D341Med (cell line): ENCODE measurements at regions not wholly inside any gene's neighbourhood (a gene's known extent, or its start where the extent isn't known, plus 50 kb on each side); places are given as distances from the start of the nearest gene placed in this dataset.
"Not testable (repeated sequence)": the region's sequence is repeated elsewhere in the genome, so short reads cannot be mapped to it uniquely, and the experiment has no call there.

Experiments
- DNase-seq: peaks from one replicate; pipeline ENCODE4 v3.0.0; 2012; ENCODE audit warnings: low spot score

DNA sequence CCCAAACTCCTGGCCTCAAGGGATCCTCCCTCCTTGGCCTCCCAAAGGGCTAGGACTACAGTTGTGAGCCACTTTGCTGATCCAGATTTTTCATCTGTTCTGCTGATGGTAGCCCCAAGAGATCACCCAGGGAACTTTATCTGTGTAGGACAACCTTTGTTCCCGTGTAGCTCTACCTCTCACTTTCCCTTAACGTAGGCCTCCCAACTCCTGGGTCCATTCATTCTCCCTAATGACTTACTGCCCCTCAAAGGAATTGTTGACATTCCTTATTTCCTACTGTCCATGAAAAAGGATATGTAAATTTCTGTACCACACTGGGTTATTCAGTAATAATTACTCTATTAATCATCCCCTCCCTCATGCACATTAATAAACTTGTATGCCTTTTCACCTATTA lies 51.0 kb upstream of the PHF24 start:
- DNase-seq, result no peak

DNA sequence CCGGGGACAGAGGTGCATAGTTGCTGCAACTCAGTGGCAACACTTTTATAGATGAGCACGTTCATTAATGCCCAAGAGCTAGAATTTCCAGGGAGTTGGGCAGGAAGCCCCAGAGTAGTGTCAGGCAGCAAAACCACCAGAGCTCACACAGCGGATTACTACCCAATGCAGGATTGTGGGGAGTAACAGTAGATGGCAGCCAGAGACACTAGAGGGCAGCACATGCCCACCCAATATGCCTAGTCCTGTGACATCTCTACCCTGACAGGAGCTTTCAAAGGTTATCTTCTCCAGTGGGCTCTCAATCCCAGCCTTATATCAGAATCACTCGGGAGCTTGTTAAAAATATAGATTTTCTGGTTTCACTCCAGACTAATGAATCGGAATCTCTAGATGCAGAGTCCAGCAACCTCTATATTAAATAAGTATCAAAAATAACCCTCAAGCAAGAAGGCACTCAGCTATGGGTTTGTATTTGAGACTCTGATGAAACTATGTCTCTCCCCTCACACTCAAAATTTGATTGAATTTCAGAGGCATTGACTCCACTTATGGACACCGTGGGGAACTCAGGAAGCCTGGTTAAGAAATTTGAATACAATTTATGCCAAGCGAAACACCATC lies 58.4 kb upstream of the PHF24 start:
- DNase-seq, result peak; percentile 80

DNA sequence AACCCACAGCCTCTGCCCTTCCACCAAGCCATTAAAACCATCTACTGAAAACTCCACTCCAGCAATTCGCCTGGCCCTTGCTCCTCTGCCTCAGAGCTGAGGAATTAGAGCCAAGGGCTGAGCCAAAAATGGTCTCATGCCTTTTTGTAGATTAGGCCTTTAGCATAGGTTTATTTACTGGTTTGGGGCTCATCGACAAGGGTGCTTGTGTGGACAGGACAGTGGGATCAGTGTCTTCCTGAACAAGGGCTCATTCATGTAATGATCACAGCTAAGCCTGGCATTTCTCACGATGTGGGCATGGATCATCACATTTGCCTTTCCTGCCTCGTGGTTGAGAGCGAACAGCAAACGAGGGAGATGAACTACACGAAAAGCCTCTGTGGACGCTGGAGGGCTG lies 59.2 kb upstream of the PHF24 start:
- no peak for DNase-seq

DNA sequence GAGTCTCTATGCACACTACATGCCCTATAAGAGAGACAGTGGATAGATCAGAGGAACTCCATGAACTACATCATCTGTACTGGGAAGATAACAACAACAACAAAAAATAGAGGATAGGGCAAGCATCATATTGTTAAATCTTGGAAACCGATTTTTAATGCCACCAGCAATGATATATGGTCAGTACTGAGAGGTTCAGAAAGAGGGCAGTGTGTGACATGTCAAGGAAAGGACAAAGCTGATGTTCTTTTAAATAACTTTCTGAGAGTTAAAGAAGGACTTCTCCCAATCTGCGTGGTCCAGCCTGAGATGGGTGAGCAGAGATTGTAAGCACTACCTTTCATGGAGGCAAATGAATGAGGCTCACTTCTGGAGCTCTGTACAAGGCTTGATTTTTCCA lies 62.0 kb upstream of the PHF24 start:
- no peak for DNase-seq

DNA sequence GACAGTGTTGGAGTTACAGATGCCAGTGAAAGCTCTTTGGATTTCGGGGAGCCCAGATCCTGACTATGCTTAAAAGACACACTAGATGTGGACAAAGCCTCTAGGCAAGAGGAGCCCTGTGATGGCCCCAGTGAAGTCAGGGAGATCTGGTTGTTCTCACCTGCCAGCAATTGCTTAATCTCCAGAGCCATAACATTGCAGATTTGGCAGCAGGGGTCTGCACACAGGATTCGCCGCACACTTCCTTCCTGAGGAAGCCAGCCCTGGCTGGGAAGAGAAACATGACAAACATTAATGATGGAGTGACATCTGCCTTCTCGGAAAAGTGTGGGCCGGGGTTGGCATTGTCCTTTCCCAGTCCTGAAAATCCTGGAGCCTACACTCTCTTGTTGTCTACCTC lies 65.2 kb upstream of the PHF24 start:
- no peak for DNase-seq

DNA sequence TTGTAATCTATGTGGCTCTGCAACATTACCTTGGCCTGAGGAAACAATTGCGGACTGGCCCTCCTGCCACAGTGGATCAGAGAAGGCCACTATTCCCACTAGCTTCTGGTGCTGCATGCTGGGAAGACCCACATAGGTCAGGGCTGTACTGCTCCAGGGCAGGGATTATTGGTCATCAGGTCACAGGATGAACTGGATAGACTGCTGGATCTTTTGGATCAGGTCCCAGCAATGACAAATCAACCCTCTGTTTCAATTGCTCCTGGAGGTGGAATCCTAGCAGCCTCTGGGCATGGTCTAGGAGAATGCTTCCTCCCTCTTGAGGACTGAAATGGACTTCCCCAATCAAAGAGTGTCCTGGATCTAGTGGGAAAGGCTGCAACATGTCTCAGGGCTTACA lies 66.7 kb upstream of the PHF24 start:
- no peak for DNase-seq

DNA sequence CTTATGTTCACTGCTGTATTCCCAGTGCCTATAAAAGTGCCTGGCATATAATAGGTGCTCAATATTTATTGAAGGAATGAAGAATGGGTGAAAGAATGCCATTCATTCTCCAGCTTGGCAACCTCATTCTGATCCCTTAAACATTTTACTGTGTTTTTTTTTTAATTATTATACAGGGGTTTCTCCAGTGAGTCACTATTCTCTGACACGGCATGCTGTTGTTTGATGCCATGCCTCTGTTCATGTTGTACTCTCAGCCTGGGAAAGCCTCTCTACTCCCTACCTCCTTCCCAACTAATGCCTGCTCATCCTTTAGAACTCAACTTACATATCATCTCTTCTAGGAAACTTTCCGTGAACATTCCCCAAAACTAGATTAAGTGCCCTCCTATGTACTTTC lies 70.2 kb upstream of the PHF24 start:
- no peak for DNase-seq

DNA sequence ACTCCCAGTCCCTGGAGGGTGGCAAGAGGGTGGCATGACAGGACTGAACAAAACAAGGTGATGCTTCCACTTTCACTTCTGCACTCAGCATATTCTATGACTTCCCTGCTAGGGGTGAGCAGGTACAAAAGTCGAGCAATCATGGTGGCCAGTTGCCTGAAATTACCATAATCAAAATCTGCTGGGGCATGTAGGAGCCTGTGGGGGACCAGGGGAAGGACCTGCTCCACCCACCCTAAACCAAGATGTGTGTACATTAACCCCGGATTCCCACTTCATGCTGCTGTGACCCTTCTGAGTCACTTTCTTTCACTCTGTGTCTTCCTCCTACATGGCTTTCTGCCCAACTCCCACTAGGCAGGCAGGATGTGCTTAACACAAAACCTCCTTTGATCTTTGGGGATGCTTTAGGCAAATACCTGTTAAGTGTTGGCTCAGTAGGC lies 73.3 kb upstream of the PHF24 start:
- no peak for DNase-seq

DNA sequence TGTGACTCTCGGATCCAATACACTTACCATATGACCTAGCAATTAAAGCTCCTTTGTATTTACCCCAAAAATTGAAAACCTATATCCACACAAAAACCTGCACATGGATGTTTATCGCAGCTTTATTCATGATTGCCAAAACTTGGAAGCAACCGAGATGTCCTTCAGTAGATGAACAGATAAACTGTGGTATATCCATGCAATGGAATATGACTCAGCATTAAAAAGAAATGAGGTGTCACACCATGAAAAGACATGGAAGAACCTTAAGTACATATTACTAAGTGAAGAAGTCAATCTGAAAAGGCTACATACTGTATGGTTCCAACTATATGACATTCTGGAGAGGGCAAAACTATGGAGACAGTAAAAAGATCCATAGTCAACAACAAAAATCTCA lies 82.0 kb upstream of the PHF24 start:
- DNase-seq, result no peak

DNA sequence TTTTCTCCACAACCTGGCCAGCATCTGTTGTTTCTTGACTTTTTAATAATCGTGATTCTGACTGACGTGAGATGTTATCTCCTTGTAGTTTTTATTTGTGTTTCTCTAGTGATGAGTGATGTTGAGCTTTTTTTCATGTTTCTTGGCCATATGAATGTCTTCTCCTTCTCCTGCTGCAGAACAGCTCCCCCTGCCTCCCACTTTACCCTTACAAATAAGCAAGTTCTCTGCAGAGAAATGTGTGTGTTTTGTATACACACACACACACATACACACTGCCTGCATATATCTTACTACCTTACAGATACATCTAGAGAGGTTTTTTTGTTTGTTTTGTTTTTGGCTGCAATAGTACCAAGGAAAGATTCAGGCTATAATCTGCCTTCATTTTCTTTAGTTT lies 88.7 kb upstream of the PHF24 start:
- no peak for DNase-seq

DNA sequence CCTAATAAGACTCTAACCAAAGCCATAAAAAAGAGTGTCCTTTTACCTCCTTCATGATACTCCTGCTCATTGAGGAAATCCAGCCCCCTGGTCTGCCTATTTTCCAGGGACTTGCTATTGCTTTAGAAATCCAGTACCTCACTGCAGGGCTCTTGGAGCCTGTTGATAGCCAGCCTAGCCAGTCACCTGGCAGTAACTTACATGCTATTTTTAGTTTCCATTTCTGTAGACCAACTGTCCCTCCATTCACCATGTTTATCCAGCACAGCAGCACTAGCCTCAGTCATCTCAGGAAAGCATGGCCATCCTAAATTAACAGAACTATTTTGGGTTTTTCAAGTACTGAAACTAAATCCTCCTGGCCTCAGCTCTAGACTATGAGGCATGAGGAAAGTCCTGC lies 91.5 kb upstream of the PHF24 start:
- no peak for DNase-seq

DNA sequence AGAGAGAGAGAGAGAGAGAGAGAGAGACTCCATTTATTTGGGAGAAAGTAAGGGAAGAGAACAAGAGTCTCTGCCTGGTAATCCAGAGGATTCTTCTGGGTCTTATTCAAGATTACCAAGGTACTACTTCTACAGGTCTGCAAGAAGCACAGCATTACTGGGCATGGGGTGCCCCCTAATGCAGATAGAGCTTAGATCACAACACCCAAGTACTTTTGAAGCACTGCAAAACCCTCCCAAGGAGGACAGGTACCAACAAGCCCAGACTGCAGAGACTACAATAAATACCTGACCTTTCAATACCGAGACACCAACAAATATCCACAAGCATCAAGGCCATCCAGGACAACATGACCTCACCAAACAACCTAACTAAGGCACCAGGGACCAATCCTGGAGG lies 94.7 kb upstream of the PHF24 start:
- DNase-seq, result no peak

DNA sequence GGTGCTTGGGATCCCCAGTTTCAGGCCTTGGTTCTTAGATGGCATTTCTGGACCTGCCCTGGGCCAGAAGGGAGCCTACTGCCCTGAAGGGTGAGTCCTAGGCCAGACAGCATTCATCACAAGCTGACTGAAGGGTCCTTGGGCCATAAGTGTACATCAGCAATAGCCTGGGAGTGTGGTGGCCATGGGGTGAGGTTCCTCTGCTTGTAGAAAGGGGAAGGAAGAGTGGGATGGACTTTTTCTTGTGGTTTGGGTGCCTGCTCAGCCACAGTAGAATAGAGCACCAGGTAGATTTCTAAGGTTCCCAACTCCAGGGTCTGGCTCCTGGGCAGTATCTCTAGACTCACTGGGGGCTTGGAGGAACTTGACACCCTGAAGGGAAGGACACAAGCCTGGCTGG lies 95.2 kb upstream of the PHF24 start:
- no peak for DNase-seq

DNA sequence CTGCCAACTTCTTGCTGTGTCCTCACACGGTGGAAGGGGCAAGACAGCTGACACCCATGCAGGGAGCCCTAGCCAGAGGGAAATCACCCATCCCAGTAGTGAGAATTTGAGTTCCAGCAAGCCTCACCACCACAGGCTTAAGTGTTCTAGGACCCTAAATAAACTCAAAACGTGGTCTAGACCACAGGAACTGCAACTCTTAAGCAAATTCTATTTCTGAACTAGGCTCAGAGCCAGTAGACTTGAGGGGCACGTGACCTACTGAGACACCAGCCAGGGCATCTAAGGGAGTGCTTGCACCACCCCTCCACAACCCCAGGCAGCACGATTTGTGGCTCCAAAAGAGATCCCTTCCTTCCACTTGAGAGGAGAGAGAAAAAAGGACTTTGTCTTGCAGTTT lies 96.0 kb upstream of the PHF24 start:
- no peak for DNase-seq

DNA sequence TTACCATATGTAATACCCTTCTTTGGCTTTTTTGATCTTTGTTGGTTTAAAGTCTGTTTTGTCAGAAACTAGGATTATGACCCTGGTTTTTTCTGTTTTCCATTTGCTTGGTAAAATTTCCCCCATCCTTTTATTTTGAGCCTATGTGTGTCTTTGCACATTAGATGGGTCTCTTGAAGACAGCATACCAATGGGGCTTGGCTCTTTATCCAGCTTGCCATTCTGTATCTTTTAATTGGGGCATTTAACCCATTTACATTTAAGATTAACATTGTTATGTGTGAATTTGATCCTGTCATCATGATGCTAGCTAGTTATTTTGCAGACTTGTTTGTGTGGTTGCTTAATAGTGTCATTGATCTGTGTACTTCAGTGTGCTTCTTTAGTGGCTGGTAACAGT lies 103.1 kb upstream of the PHF24 start:
- not testable (repeated sequence) for DNase-seq

DNA sequence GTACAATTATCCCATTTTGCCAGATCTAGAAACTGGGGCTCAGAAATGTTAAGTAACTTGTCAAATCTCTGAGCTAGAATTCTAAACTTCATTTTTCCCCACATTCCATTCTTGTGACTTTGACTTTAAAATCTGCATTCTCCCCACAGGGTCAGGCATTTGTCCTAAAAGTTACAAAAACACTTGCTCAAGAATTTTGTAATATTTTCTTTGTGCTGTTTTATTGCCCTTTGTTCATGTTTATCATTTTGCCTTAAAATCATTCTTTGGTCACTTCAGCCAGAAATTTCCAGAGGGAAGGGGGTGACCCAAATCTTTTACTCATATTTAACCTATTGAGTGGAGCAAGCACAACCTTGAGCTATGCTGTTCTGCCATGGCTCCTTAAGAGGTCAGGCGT lies 120.1 kb upstream of the CCL21 start:
- DNase-seq, result no peak

DNA sequence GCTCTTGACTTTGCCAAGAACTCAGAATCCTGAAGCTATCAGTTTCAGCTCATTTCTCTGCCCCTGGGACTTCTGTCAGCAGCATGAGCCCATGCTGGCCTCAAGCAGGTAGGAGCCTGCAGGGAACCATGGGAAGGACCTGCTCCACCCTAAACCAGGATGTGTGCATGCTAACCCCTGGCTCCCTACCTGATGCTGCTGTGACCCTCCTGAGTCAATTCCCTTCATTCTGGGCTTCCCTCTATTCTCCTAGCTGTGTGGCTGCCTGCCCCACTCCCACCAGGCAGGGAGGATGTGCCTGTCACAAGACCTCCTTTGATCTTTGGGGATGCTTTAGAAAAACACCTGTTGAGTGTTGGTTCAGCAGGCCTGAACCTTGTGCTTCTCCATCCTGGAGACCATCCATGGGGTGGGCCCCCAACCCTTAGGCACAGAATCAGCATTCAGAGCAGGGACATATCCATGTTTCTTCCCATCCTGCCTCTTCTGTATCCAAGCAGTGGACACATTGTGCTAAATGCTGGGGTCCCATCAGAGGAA lies 117.1 kb upstream of the CCL21 start:
- no peak for DNase-seq

DNA sequence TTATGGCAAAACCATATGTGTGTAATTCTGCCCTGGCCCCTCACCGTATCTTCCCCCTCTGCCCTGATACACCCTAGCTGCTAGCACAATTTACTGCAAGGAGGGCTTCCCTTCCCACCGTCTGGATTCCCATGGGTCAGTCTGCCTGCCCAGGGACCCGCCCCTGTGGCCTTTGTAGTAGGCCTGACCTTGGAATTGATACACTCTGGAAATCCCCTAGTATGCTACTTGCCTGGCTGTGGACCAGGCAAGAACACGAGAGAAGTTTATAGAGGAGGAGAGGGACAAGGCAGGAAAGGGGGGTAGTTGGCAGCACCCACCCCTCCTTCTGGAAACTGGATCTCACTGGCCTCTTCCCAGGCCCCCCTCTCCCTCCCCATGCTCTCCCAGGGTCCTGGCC lies 115.8 kb upstream of the CCL21 start:
- DNase-seq, result no peak

DNA sequence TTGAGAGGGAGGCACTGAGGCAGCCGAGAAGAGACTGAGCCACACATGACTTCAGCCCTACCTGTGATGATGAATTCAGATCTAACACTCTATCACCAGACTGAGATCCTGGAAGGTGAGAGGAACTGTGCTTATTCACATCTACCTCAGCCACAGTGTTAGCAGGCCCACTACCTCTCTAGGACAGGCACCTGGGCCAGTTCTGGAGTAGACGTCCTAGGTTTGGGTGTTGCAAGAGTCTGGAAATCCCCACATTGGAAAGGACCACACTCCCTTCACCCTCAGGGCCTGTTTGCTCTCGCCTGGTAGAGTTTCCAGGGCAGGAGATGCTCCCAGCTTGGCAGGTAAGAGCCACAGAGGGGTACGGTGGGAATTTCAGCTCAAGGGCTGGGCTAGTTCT lies 113.8 kb upstream of the CCL21 start:
- no peak for DNase-seq

DNA sequence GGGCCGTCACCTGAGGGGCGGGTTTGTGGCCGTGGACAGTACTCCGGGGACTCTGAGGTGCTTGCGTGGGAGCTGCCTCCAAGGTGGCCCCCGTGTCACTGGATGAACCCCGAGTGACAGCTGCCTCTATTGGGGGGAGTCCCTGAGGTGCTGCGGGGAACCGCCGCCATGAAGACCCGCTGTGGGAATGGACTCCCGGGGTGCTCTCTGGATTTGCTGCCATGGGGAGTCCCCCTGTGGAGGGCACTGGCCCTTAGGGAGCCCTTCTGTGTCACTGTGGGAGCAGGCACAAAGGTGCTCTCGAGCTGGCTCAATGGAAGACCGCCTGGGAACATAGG lies 100.2 kb upstream of the CCL21 start:
- no peak for DNase-seq

DNA sequence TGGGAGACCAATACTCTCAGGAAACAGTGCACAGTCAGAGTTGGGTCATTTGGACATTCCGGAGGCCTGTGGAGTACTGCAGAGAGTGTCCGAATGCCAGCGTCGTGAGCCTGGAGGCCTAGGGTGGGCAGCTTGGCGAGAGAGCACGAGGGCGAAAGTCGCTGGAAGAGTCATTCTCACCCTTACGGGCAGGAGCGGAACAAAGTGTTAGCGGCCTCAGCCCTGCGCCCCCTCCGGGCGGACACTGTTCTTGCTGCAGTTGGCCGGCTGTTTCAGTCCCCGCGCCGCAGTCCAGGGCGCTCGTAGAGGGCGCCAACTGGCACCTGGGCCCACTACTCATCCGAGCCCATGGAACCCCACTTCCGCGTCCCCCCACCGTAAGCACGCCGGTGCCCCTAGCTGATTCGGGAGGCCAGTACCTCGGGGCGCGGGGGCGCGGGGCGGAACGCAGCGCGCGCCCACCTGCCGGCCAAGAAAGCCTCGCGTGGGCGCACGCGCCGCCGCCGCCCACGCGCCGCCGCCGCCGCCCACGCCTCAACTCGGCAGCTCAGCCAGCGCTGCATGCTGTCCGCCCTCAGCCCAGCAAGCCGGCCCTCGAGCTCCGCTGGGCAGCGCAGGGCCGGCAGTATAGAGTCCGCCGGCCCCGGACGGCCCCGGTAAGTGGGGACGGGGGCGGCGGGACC lies 99.7 kb upstream of the CCL21 start:
- no peak for DNase-seq

DNA sequence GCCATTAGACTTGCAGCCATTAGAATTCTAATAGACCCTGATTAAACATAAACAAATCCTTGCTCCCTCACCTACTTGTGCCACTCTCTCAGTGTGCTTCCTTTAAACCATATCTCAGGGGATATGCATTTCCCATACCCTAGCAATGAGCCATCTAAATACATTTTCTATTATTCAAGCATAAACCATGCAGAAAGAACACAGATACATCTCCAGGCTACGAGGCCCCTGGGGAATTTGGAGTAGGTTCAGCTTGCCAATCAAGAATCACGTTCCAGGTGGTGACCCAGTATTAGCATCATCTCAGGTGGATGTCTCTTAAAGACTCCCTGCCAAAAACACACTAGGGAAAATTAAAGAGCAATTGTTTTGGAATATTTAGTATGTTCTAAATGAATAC lies 93.0 kb upstream of the CCL21 start:
- DNase-seq, result no peak

DNA sequence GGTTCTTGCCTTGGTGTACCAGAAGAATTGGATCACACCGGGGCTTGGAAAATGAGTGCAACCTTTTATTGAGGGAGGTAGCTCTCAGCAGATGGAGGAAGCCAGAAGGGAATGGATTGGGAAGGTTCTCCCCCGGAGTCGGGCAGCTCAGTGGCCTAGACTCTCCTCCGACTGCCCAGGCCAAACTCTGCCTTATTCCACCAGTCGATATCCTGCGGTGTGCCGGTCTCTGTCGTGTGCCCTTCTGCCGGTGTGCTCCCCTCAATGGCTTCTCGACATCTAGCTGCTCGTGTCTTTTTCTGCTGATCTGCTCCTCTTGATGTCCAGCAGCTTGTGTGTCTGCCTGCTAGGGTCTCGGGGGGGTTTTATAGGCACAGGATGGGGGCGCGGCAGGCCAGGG lies 87.4 kb upstream of the CCL21 start:
- no peak for DNase-seq

DNA sequence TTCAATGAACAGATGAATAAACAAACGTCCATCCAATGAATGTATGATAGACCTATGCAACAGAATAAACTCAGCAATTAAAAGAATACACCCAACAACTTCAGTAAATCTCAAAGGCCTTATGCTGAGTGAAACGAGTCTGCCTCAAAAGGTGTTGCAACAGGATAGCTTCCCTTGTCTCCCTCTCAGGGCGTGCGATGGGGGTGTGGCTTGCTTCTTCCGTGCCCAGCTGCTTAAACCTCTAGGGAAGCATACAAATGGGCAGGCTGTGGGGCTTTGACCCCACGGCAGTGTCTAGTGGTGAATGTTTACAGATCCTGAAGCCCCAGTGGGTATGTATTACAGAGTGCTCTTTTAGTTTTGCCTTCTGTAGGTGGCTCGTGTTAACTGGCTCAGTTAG lies 87.0 kb upstream of the CCL21 start:
- DNase-seq, result no peak
